Activated CD4-positive, alpha-beta T cell treated with anti-CD3 and anti-CD28 coated beads for 36 hours (primary cell): ENCODE measurements at regions not wholly inside any gene's neighbourhood (a gene's known extent, or its start where the extent isn't known, plus 50 kb on each side); places are given as distances from the start of the nearest gene placed in this dataset.
"Not testable (repeated sequence)": the region's sequence is repeated elsewhere in the genome, so short reads cannot be mapped to it uniquely, and the experiment has no call there.

Experiments used
- ATAC-seq: fragments of 200-7000 bp; cut with Tn5 transposase; one replicate; pipeline ENCODE4 v1.10.0; 2021; ENCODE audit warnings: mild to moderate bottlenecking, moderate library complexity
- CTCF ChIA-PET: fragments of 350-600 bp; sonication (Branson Sonifier 250); formaldehyde crosslinking; loops from one replicate; lab custom pipeline; 2021; ENCODE audit warnings: antibody characterized with exemption; lab: Charles Lee
- POLR2A ChIA-PET: fragments of 350-600 bp; sonication (Branson Sonifier 250); formaldehyde crosslinking; loops from one replicate; lab custom pipeline; 2021; ENCODE audit warnings: antibody characterized with exemption, inconsistent platforms; lab: Charles Lee
- DNase-seq: peaks from one replicate; pipeline ENCODE4 v3.0.0-alpha.2; 2020
- H3K27ac Mint-ChIP-seq: one replicate; pipeline ENCODE4 v1.8.0; 2021; ENCODE audit warnings: mixed read lengths
- H3K27me3 Mint-ChIP-seq: one replicate; pipeline ENCODE4 v1.8.0; 2021; ENCODE audit warnings: mixed read lengths
- H3K36me3 Mint-ChIP-seq: one replicate; pipeline ENCODE4 v1.8.0; 2021; ENCODE audit warnings: low read depth, mixed read lengths
- H3K4me1 Mint-ChIP-seq: one replicate; pipeline ENCODE4 v1.8.0; 2021; ENCODE audit warnings: mixed read lengths
- H3K4me3 Mint-ChIP-seq: one replicate; pipeline ENCODE4 v1.8.0; 2021; ENCODE audit warnings: mild to moderate bottlenecking, moderate library complexity, mixed read lengths
- H3K9me3 Mint-ChIP-seq: one replicate; pipeline ENCODE4 v1.8.0; 2021; ENCODE audit warnings: low read depth, mixed read lengths
- intact Hi-C, 2 experiments: fragments of 100-400 bp; cut with DNase I in 1 of 2; cut with micrococcal nuclease in 1 of 2; formaldehyde crosslinking; loops; one replicate each; pipeline versions ENCODE4 v1.14.2 to v1.15.1; 2022 to 2024; cut with DNase I, micrococcal nuclease

DNA sequence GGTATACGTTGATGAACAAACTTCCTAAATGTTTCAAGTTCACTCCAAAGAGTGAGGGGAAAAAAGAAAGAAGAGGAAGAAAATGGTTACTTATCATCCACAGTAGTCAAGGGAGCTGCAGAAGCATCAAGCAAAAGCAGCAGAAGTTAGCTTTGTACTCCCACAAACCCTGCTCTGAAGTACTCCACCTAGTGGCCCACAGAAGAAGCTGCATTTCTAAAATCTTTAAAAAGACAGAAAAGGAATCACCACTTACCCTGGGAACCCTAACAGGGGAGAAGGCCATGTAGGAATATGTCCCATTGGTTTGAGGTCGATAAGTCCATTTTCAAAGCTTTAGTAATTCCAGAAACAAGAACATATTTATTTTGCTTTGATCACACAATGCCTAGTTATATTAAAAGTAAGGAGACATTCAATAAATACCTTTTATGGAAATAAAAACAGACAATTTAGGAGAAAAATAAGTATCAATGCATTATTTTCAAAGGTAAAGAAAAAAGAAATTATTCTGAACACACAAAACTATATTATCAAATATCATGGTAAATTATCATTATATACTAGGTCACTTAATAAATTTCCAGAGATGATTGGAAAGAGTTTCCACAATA is 900.5 kb upstream of the DEFB115 start:
- H3K27me3 Mint-ChIP-seq, DNase-seq, ATAC-seq, H3K4me1 Mint-ChIP-seq, H3K36me3 Mint-ChIP-seq, H3K9me3 Mint-ChIP-seq, POLR2A ChIA-PET, H3K27ac Mint-ChIP-seq, H3K4me3 Mint-ChIP-seq, intact Hi-C loops: not testable (repeated sequence)
- CTCF ChIA-PET, result interaction anchor here (0.6 kb wide), 1 partner anchor 978 kb away, joined by 3 read pairs; no protein-coding TSS in a partner anchor

- H3K4me3 Mint-ChIP-seq, CTCF ChIA-PET, H3K27ac Mint-ChIP-seq, DNase-seq, intact Hi-C loops, H3K4me1 Mint-ChIP-seq, H3K27me3 Mint-ChIP-seq, ATAC-seq, POLR2A ChIA-PET, H3K36me3 Mint-ChIP-seq, H3K9me3 Mint-ChIP-seq: not testable (repeated sequence)
Observed at GRCh38 chr20:30361756-30362155, 895.7 kb upstream of the DEFB115 start.

- not testable (repeated sequence) for DNase-seq
Observed at GRCh38 chr20:30376430-30376766, 881.1 kb upstream of the DEFB115 start.

GRCh38 chr20:30376767-30377658 is 880.5 kb upstream of the DEFB115 start:
- ChIA-PET POLR2A (no interaction called here), CTCF (no interaction called here)
- no peaks in the 10 kb centered on the region for H3K27me3 Mint-ChIP-seq
- intact Hi-C loops, result loop anchor here in 1 of 2 experiments (2.0 to 5.0 kb wide), 2 partner anchors 95 to 1774 kb away; no protein-coding TSS in a partner anchor
- peak overlapping the region; percentile 79 for H3K4me3 Mint-ChIP-seq
- H3K27ac Mint-ChIP-seq, result peak overlapping the region; percentile 93
- H3K36me3 Mint-ChIP-seq, result peaks cover 9% of the 10 kb centered on the region
- peaks cover 33% of the 10 kb centered on the region for H3K4me1 Mint-ChIP-seq
- DNase-seq (peak; percentile 92), ATAC-seq (peak; percentile 93)
- H3K9me3 Mint-ChIP-seq, result peaks cover 6% of the 10 kb centered on the region

More at GRCh38 chr20:30376430-30376766, 881.1 kb upstream of the DEFB115 start:
- CTCF ChIA-PET, H3K36me3 Mint-ChIP-seq, H3K9me3 Mint-ChIP-seq, ATAC-seq, POLR2A ChIA-PET, H3K27me3 Mint-ChIP-seq: not testable (repeated sequence)
- peaks cover 29% of the 10 kb centered on the region for H3K4me1 Mint-ChIP-seq
- H3K27ac Mint-ChIP-seq, result peak overlapping the region; percentile 93
- intact Hi-C loops, result loop anchor here in 1 of 2 experiments (2.0 to 5.0 kb wide), 2 partner anchors 94 to 1774 kb away; no protein-coding TSS in a partner anchor
- peak overlapping the region; percentile 79 for H3K4me3 Mint-ChIP-seq

GRCh38 chr20:30378317-30378716 is 879.1 kb upstream of the DEFB115 start:
- CTCF ChIA-PET, result not testable (repeated sequence)
- intact Hi-C loops, result loop anchor here in 1 of 2 experiments (5.0 kb wide), 1 partner anchor 96 kb away; no protein-coding TSS in a partner anchor

GRCh38 chr20:30378721-30379120 is 878.7 kb upstream of the DEFB115 start:
- DNase-seq, POLR2A ChIA-PET, H3K27me3 Mint-ChIP-seq, ATAC-seq, H3K27ac Mint-ChIP-seq, CTCF ChIA-PET, H3K9me3 Mint-ChIP-seq: not testable (repeated sequence)
- intact Hi-C loops, result loop anchor here in 1 of 2 experiments (5.0 kb wide), 1 partner anchor 96 kb away; no protein-coding TSS in a partner anchor
- Mint-ChIP-seq H3K4me1 (peaks cover 39% of the 10 kb centered on the region), H3K4me3 (peak overlapping the region; percentile 18), H3K36me3 (peaks cover 13% of the 10 kb centered on the region)

More at GRCh38 chr20:30378317-30378716, 879.1 kb upstream of the DEFB115 start:
- H3K9me3 Mint-ChIP-seq, POLR2A ChIA-PET, ATAC-seq, DNase-seq, H3K27me3 Mint-ChIP-seq: not testable (repeated sequence)
- peak overlapping the region; percentile 70 for H3K27ac Mint-ChIP-seq
- H3K36me3 Mint-ChIP-seq, result peaks cover 11% of the 10 kb centered on the region
- H3K4me3 Mint-ChIP-seq, result peak overlapping the region; percentile 79
- peaks cover 37% of the 10 kb centered on the region for H3K4me1 Mint-ChIP-seq

GRCh38 chr20:30384841-30385240 is 872.6 kb upstream of the DEFB115 start:
- H3K9me3 Mint-ChIP-seq, DNase-seq, H3K4me3 Mint-ChIP-seq, H3K27me3 Mint-ChIP-seq, H3K27ac Mint-ChIP-seq, intact Hi-C loops, ATAC-seq, POLR2A ChIA-PET, CTCF ChIA-PET: not testable (repeated sequence)
- Mint-ChIP-seq H3K36me3 (peaks cover 19% of the 10 kb centered on the region), H3K4me1 (peaks cover 26% of the 10 kb centered on the region)

GRCh38 chr20:30386099-30386498 is 871.4 kb upstream of the DEFB115 start:
- ATAC-seq, H3K27me3 Mint-ChIP-seq, DNase-seq, H3K27ac Mint-ChIP-seq, POLR2A ChIA-PET, intact Hi-C loops, CTCF ChIA-PET, H3K9me3 Mint-ChIP-seq, H3K4me3 Mint-ChIP-seq: not testable (repeated sequence)
- Mint-ChIP-seq H3K4me1 (peaks cover 22% of the 10 kb centered on the region), H3K36me3 (peaks cover 15% of the 10 kb centered on the region)

- H3K27ac Mint-ChIP-seq, H3K27me3 Mint-ChIP-seq, H3K9me3 Mint-ChIP-seq, H3K4me3 Mint-ChIP-seq, ATAC-seq, DNase-seq, POLR2A ChIA-PET, CTCF ChIA-PET, intact Hi-C loops: not testable (repeated sequence)
- Mint-ChIP-seq H3K36me3 (peaks cover 15% of the 10 kb centered on the region), H3K4me1 (peaks cover 14% of the 10 kb centered on the region)
Observed at GRCh38 chr20:30387823-30388222, 869.6 kb upstream of the DEFB115 start.

DNA sequence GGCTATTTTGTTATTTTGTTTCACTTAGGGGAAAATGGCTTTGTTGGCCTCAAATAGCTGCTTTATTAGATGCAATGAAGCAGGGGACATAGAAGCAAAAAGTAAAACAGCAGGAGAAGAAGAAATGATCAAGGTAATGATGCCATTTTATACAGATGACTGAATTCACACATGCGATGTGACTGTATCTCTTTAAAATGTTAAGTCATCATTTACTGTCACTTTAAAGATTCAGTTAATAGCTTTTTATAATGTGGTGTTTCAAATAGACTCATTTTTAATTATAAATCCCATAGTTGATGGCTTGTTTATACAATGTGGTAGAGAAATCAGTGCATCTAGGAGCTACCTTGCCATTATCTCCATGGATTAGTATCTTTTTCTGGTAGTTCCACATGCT is 863.9 kb upstream of the DEFB115 start:
- ATAC-seq, H3K4me1 Mint-ChIP-seq, H3K4me3 Mint-ChIP-seq, H3K27me3 Mint-ChIP-seq, H3K9me3 Mint-ChIP-seq, CTCF ChIA-PET, DNase-seq, H3K27ac Mint-ChIP-seq, POLR2A ChIA-PET, intact Hi-C loops: not testable (repeated sequence)
- peaks cover 14% of the 10 kb centered on the region for H3K36me3 Mint-ChIP-seq

- H3K9me3 Mint-ChIP-seq, POLR2A ChIA-PET, DNase-seq, H3K27me3 Mint-ChIP-seq, intact Hi-C loops, CTCF ChIA-PET, H3K4me1 Mint-ChIP-seq, ATAC-seq, H3K27ac Mint-ChIP-seq, H3K4me3 Mint-ChIP-seq: not testable (repeated sequence)
- H3K36me3 Mint-ChIP-seq, result peaks cover 36% of the 10 kb centered on the region
Observed at GRCh38 chr20:30397111-30397510, 860.4 kb upstream of the DEFB115 start.
